H1 (cell line): ENCODE measurements at regions not wholly inside any gene's neighbourhood (a gene's known extent, or its start where the extent isn't known, plus 50 kb on each side); places are given as distances from the start of the nearest gene placed in this dataset.

ENCODE experiments used
- CTCF ChIA-PET: fragments of 300-600 bp; sonication (Branson Sonifier 250); formaldehyde crosslinking; loops from one replicate; lab custom pipeline; 2021; ENCODE audit not compliant: partially characterized antibody; lab: Charles Lee
- POLR2A ChIA-PET: fragments of 300-600 bp; sonication (Branson Sonifier 250); formaldehyde crosslinking; loops from one replicate; lab custom pipeline; 2021; ENCODE audit warnings: inconsistent platforms; ENCODE audit not compliant: partially characterized antibody; lab: Charles Lee
- DNase-seq, 2 experiments: peaks; one replicate each; pipeline versions ENCODE4 v3.0.0 to v3.0.0-alpha.2; 2010 to 2022; ENCODE audit warnings: low spot score in 2 of 2, low read depth in 1 of 2, mixed read lengths in 1 of 2
- FAIRE-seq: peaks from 2 replicates; lab custom pipeline; 2011; peaks lifted over from hg19 to GRCh38; lab: Jason Lieb, UNC
- H2AFZ ChIP-seq: 2 replicates; pipeline ENCODE4 v1.8.1; 2012; ENCODE audit warnings: low read length, inconsistent platforms
- H2AK5ac ChIP-seq: 2 replicates; pipeline ENCODE4 v1.6.1; 2013; ENCODE audit warnings: low read depth, low read length
- H2BK120ac ChIP-seq: replicated peaks from 2 replicates; pipeline ENCODE3; 2013; ENCODE audit warnings: low read depth, low read length, inconsistent platforms
- H2BK12ac ChIP-seq: 2 replicates; pipeline ENCODE4 v1.6.1; 2013; ENCODE audit warnings: low read depth, low read length
- H2BK15ac ChIP-seq: 2 replicates; pipeline ENCODE4 v1.6.1; 2013; ENCODE audit warnings: low read length
- H2BK20ac ChIP-seq: 2 replicates; pipeline ENCODE4 v1.6.1; 2013; ENCODE audit warnings: low read length
- H2BK5ac ChIP-seq: 2 replicates; pipeline ENCODE4 v1.6.1; 2013; ENCODE audit warnings: low read depth, low read length
- H3K14ac ChIP-seq: 2 replicates; pipeline ENCODE4 v1.6.1; 2013; ENCODE audit warnings: inconsistent platforms; ENCODE audit not compliant: insufficient read length
- H3K18ac ChIP-seq: 2 replicates; pipeline ENCODE4 v1.6.1; 2013; ENCODE audit warnings: low read length; ENCODE audit errors: extremely low read depth
- H3K23ac ChIP-seq: 2 replicates; pipeline ENCODE4 v1.6.1; 2013; ENCODE audit warnings: inconsistent platforms; ENCODE audit not compliant: insufficient read length
- H3K23me2 ChIP-seq: 2 replicates; pipeline ENCODE4 v1.6.1; 2013; ENCODE audit warnings: low read depth, low read length
- H3K27ac ChIP-seq: 2 replicates; pipeline ENCODE4 v1.6.1; 2011; ENCODE audit warnings: low read depth, low read length, inconsistent platforms
- H3K27me3 ChIP-seq, 4 experiments: replicated peaks in 1 of 4; 1 replicate in 1 of 4; 2 replicates in 3 of 4; pipeline versions ENCODE4 v1.6.1 to v1.8.1; 2011 to 2013; ENCODE audit warnings: low read length in 3 of 4, mild to moderate bottlenecking in 3 of 4, inconsistent platforms in 2 of 4, mixed read lengths in 2 of 4, moderate library complexity in 1 of 4; ENCODE audit not compliant: control insufficient read depth in 3 of 4, insufficient read depth in 3 of 4; ENCODE audit errors: extremely low read depth in 1 of 4
- H3K36me3 ChIP-seq, 4 experiments: 2 replicates each; pipeline versions ENCODE4 v1.6.1 to v1.8.1; 2011 to 2013; ENCODE audit warnings: mild to moderate bottlenecking in 4 of 4, low read length in 3 of 4, moderate library complexity in 2 of 4, control low read depth in 1 of 4, inconsistent platforms in 1 of 4; ENCODE audit not compliant: insufficient read depth in 4 of 4, control insufficient read depth in 2 of 4
- H3K4ac ChIP-seq: replicated peaks from 2 replicates; pipeline ENCODE3; 2013; ENCODE audit warnings: low read length, low read depth, mixed read lengths, inconsistent platforms; ENCODE audit not compliant: insufficient read length
- H3K4me1 ChIP-seq, 4 experiments: replicated peaks in 1 of 4; 1 replicate in 1 of 4; 2 replicates in 3 of 4; pipeline versions ENCODE4 v1.6.1 to v1.8.1; 2011 to 2013; ENCODE audit warnings: low read length in 3 of 4, inconsistent platforms in 2 of 4, mixed read lengths in 1 of 4; ENCODE audit not compliant: insufficient read depth in 4 of 4, control insufficient read depth in 3 of 4
- H3K4me2 ChIP-seq, 2 experiments: 2 replicates each; pipeline versions ENCODE4 v1.6.1 to v1.8.1; 2011 to 2013; ENCODE audit warnings: low read depth in 2 of 2, low read length in 2 of 2, control low read depth in 1 of 2, inconsistent platforms in 1 of 2, mild to moderate bottlenecking in 1 of 2; ENCODE audit not compliant: insufficient read depth in 1 of 2
- H3K4me3 ChIP-seq, 4 experiments: fragments of 200-600, 300-600 bp in 1 of 4; sonication (generic), shearing (Covaris generic), sonication (Bioruptor Twin) in 1 of 4; 2 replicates each; pipeline versions ENCODE4 v1.5.1 to v1.8.1; 2011 to 2016; ENCODE audit warnings: low read length in 4 of 4, low read depth in 3 of 4, control low read depth in 2 of 4, inconsistent platforms in 2 of 4, mild to moderate bottlenecking in 2 of 4, mixed read lengths in 1 of 4, moderate library complexity in 1 of 4; ENCODE audit not compliant: insufficient read depth in 2 of 4; ENCODE audit errors: extremely low read depth in 1 of 4
- H3K56ac ChIP-seq: replicated peaks from 2 replicates; pipeline ENCODE3; 2013; ENCODE audit warnings: low read depth, mild to moderate bottlenecking, mixed read lengths, low read length, inconsistent platforms; ENCODE audit not compliant: insufficient read length
- H3K79me1 ChIP-seq: 2 replicates; pipeline ENCODE4 v1.6.1; 2013; ENCODE audit warnings: low read depth, low read length, control low read depth
- H3K79me2 ChIP-seq, 2 experiments: 2 replicates each; pipeline versions ENCODE4 v1.6.1 to v1.8.1; 2012 to 2013; ENCODE audit warnings: low read length in 2 of 2, mild to moderate bottlenecking in 2 of 2, inconsistent platforms in 1 of 2; ENCODE audit not compliant: insufficient read depth in 2 of 2, control insufficient read depth in 1 of 2
- H3K9ac ChIP-seq, 4 experiments: replicated peaks in 1 of 4; 1 replicate in 1 of 4; 2 replicates in 3 of 4; pipeline versions ENCODE4 v1.6.1 to v1.8.1; 2011 to 2013; ENCODE audit warnings: low read depth in 3 of 4, low read length in 3 of 4, control low read depth in 2 of 4, mild to moderate bottlenecking in 2 of 4, moderate library complexity in 2 of 4, inconsistent platforms in 1 of 4; ENCODE audit errors: extremely low read depth in 1 of 4
- H3K9me3 ChIP-seq, 2 experiments: 2 replicates each; pipeline versions ENCODE4 v1.6.1 to v1.8.1; 2012 to 2013; ENCODE audit warnings: mild to moderate bottlenecking in 2 of 2, moderate library complexity in 2 of 2, control low read depth in 1 of 2, inconsistent platforms in 1 of 2, low read depth in 1 of 2, low read length in 1 of 2, mixed read lengths in 1 of 2; ENCODE audit not compliant: insufficient read depth in 2 of 2
- H4K20me1 ChIP-seq, 2 experiments: replicated peaks in 1 of 2; 2 replicates each; pipeline versions ENCODE3 to v1.8.1; 2011 to 2013; ENCODE audit warnings: inconsistent platforms in 2 of 2, low read length in 2 of 2, mild to moderate bottlenecking in 1 of 2; ENCODE audit not compliant: insufficient read depth in 2 of 2, control insufficient read depth in 1 of 2
- H4K5ac ChIP-seq: 2 replicates; pipeline ENCODE4 v1.6.1; 2013; ENCODE audit warnings: low read length, low read depth, mixed read lengths, inconsistent platforms; ENCODE audit not compliant: insufficient read length
- H4K8ac ChIP-seq: 2 replicates; pipeline ENCODE4 v1.8.0; 2013; ENCODE audit warnings: mild to moderate bottlenecking, moderate library complexity, low read length, inconsistent platforms; ENCODE audit not compliant: insufficient read depth; ENCODE audit errors: extremely low read depth
- H4K91ac ChIP-seq: replicated peaks from 2 replicates; pipeline ENCODE3; 2013; ENCODE audit warnings: low read length, mixed read lengths, inconsistent platforms; ENCODE audit not compliant: insufficient read length
- BACH1 ChIP-seq: IDR thresholded peaks from 2 replicates; pipeline ENCODE4 v1.6.1; 2012; ENCODE audit warnings: low read length, improper control_type of control experiment
- CBX8 ChIP-seq: fragments of 300-800, 300-1000 bp; sonication (generic); IDR thresholded peaks from 2 replicates; pipeline ENCODE4 v1.7.1; 2016; ENCODE audit warnings: low read depth, low read length, borderline replicate concordance
- EZH2 ChIP-seq: fragments of 200-600 bp; sonication (generic); IDR thresholded peaks from 2 replicates; pipeline ENCODE4 v1.7.1; 2012; ENCODE audit warnings: low read depth, mild to moderate bottlenecking, moderate library complexity, low read length, inconsistent platforms; ENCODE audit not compliant: severe bottlenecking
- GABPA ChIP-seq: IDR thresholded peaks from 2 replicates; pipeline ENCODE4 v1.6.1; 2011; ENCODE audit warnings: mild to moderate bottlenecking, low read length, moderate library complexity, borderline replicate concordance; ENCODE audit not compliant: insufficient read depth
- KDM1A ChIP-seq: fragments of 200-600, 300-600 bp; sonication (generic); IDR thresholded peaks from 2 replicates; pipeline ENCODE4 v1.7.1; 2016; ENCODE audit warnings: mild to moderate bottlenecking, low read length, borderline replicate concordance
- NRF1 ChIP-seq: IDR thresholded peaks from 2 replicates; pipeline ENCODE4 v1.6.1; 2011; ENCODE audit warnings: mild to moderate bottlenecking, low read depth, low read length, improper control_type of control experiment
- PHF8 ChIP-seq: fragments of 200-600 bp; sonication (generic); conservative IDR thresholded peaks from 2 replicates; pipeline ENCODE4 v1.7.1; 2012; ENCODE audit warnings: low read depth, mild to moderate bottlenecking, inconsistent platforms, low read length, moderate library complexity
- POLR2AphosphoS5 ChIP-seq: IDR thresholded peaks from 2 replicates; pipeline ENCODE4 v1.6.1; 2011; ENCODE audit warnings: low read depth, low read length
- POU5F1 ChIP-seq: IDR thresholded peaks from 2 replicates; pipeline ENCODE4 v1.6.1; 2011; ENCODE audit warnings: low read depth, mild to moderate bottlenecking, low read length, moderate library complexity
- RBBP5 ChIP-seq: IDR thresholded peaks from 2 replicates; pipeline ENCODE4 v1.7.1; 2012; ENCODE audit warnings: low read depth, mild to moderate bottlenecking, inconsistent platforms, low read length, moderate library complexity, borderline replicate concordance
- RFX5 ChIP-seq: IDR thresholded peaks from 2 replicates; pipeline ENCODE4 v1.6.1; 2011; ENCODE audit warnings: low read depth, low read length, improper control_type of control experiment, borderline replicate concordance
- SAP30 ChIP-seq: fragments of 300-600 bp; sonication (generic); IDR thresholded peaks from 2 replicates; pipeline ENCODE4 v1.7.1; 2012; ENCODE audit warnings: low read length, moderate library complexity, mild to moderate bottlenecking, inconsistent platforms; ENCODE audit not compliant: insufficient read depth, insufficient replicate concordance
- TBP ChIP-seq: IDR thresholded peaks from 2 replicates; pipeline ENCODE4 v1.6.1; 2011; ENCODE audit warnings: low read depth, low read length, improper control_type of control experiment
- YY1 ChIP-seq: IDR thresholded peaks from 2 replicates; pipeline ENCODE4 v1.6.1; 2011; ENCODE audit warnings: low read depth, mild to moderate bottlenecking, low read length

- CTCF ChIA-PET: no interaction called here
- TF ChIP-seq POU5F1 (no peak), TBP (no peak), YY1 (no peak), POLR2AphosphoS5 (no peak), GABPA (no peak), CBX8 (no peak), RBBP5 (no peak), PHF8 (no peak), SAP30 (no peak), BACH1 (no peak), KDM1A (no peak), RFX5 (no peak), EZH2 (no peak), NRF1 (no peak)
- TF ChIP-seq, all 59 proteins: peak for 0
Measured at GRCh38 chr6:77150736-77151135, 312.6 kb downstream of the HTR1B start.

More at GRCh38 chr6:77150736-77151135, 312.6 kb downstream of the HTR1B start:
- Histone ChIP-seq H2AFZ (no peak overlapping the region), H2BK15ac (no peak overlapping the region), H4K20me1 (no peaks in the 10 kb centered on the region), H2BK5ac (no peak overlapping the region), H2AK5ac (no peak overlapping the region), H3K36me3 (no peaks in the 10 kb centered on the region), H2BK12ac (no peak overlapping the region), H3K56ac (no peak overlapping the region), H3K79me2 (no peaks in the 10 kb centered on the region), H4K5ac (no peak overlapping the region), H3K4me3 (no peak overlapping the region), H3K27me3 (no peaks in the 10 kb centered on the region), H3K79me1 (no peaks in the 10 kb centered on the region), H2BK120ac (no peak overlapping the region), H3K23me2 (no peaks in the 10 kb centered on the region), H3K14ac (no peak overlapping the region), H3K9ac (no peak overlapping the region), H4K8ac (no peak overlapping the region), H4K91ac (no peak overlapping the region), H3K4me2 (no peak overlapping the region), H3K27ac (no peak overlapping the region), H2BK20ac (no peak overlapping the region), H3K4me1 (no peaks in the 10 kb centered on the region), H3K23ac (no peak overlapping the region), H3K4ac (no peak overlapping the region), H3K9me3 (no peaks in the 10 kb centered on the region), H3K18ac (no peak overlapping the region)
- POLR2A ChIA-PET: no interaction called here
- FAIRE-seq (no peak), DNase-seq (no peak)
